ENCODE measurements at regions not wholly inside any gene's neighbourhood (a gene's known extent, or its start where the extent isn't known, plus 50 kb on each side); places are given as distances from the start of the nearest gene placed in this dataset.
"Not testable (repeated sequence)": the region's sequence is repeated elsewhere in the genome, so short reads cannot be mapped to it uniquely, and the experiment has no call there.

- not testable (repeated sequence) for DNase-seq
These were observed 59.3 kb upstream of the SULF2 start for GRCh38 chr20:47844568-47844906.

- no peak for DNase-seq
These were observed 58.7 kb upstream of the SULF2 start for GRCh38 chr20:47843886-47844567.

GRCh38 chr20:47842950-47843349 is 57.7 kb upstream of the SULF2 start:
- not testable (repeated sequence) for DNase-seq

GRCh38 chr20:47842004-47842403 is 56.7 kb upstream of the SULF2 start:
- not testable (repeated sequence) for DNase-seq

GRCh38 chr20:47836256-47836817 is 51.1 kb upstream of the SULF2 start:
- DNase-seq, result not testable (repeated sequence)

Data from hematopoietic multipotent progenitor cell treated with erythropoietin and hydrocortisone succinate and interleukin-3 and kit ligand, for 4 days (in vitro differentiated cells).